K562 (cell line): ENCODE measurements at regions not wholly inside any gene's neighbourhood (a gene's known extent, or its start where the extent isn't known, plus 50 kb on each side); places are given as distances from the start of the nearest gene placed in this dataset.

Experiments used
- ATAC-seq: fragments of 200-7000 bp; cut with Tn5 transposase; 3 replicates; pipeline ENCODE4 v1.9.1; 2020; ENCODE audit warnings: moderate library complexity
- BruUV-seq: library from RNA; stranded (reverse); fragments of 400-500 nt; replicated peaks from 2 replicates; lab custom pipeline; 2021; lab: Mats Ljungman, UMichigan
- CTCF ChIA-PET: fragments of 300-600 bp; formaldehyde crosslinking; extraction: SDS; loops from one replicate; lab custom pipeline; 2021; ENCODE audit warnings: low intra/inter-chr PET ratio; lab: Yijun Ruan, JAX
- POLR2A ChIA-PET: fragments of 300-600, 350-650 bp; sonication (Branson Sonifier 250); formaldehyde crosslinking; extraction: SDS; loops from one replicate; lab custom pipeline; 2021; ENCODE audit warnings: antibody characterized with exemption, inconsistent platforms; lab: Yijun Ruan, JAX
- DNase-seq, 4 experiments: peaks; one replicate each; pipeline versions ENCODE4 v3.0.0 to v3.0.0-alpha.2; 2011 to 2018; ENCODE audit warnings: low spot score in 3 of 4, mixed read lengths in 3 of 4; ENCODE audit errors: extremely low read depth in 1 of 4
- FAIRE-seq: peaks from 2 replicates; lab custom pipeline; 2011; peaks lifted over from hg19 to GRCh38; lab: Jason Lieb, UNC
- H2AFZ ChIP-seq: 2 replicates; pipeline ENCODE4 v1.6.0; 2011; ENCODE audit warnings: low read depth, low read length, control low read depth, inconsistent platforms
- H3K27ac ChIP-seq: fragments of 200-600 bp; 3 replicates; pipeline ENCODE4 v1.8.0; 2011; ENCODE audit warnings: low read depth, mild to moderate bottlenecking, control low read depth, inconsistent platforms, low read length, moderate library complexity, mixed read lengths; ENCODE audit errors: extremely low read depth
- H3K27me3 ChIP-seq, 2 experiments: fragments of 300-600 bp in 1 of 2; 2 replicates in 1 of 2; 3 replicates in 1 of 2; pipeline versions ENCODE4 v1.6.0 to v1.8.0; 2011; ENCODE audit warnings: inconsistent platforms in 2 of 2, low read length in 2 of 2, mild to moderate bottlenecking in 1 of 2, mixed read lengths in 1 of 2, moderate library complexity in 1 of 2; ENCODE audit not compliant: control insufficient read depth in 2 of 2, insufficient read depth in 2 of 2
- H3K36me3 ChIP-seq: fragments of 300-600 bp; 3 replicates; pipeline ENCODE4 v1.8.0; 2011; ENCODE audit warnings: mild to moderate bottlenecking, low read length, inconsistent platforms; ENCODE audit not compliant: control insufficient read depth, insufficient read depth
- H3K4me1 ChIP-seq, 2 experiments: fragments of 200-600 bp in 1 of 2; replicated peaks in 1 of 2; 2 replicates in 1 of 2; 3 replicates in 1 of 2; pipeline versions ENCODE4 v1.5.1 to v1.8.0; 2011; ENCODE audit warnings: inconsistent platforms in 2 of 2, low read length in 2 of 2, mild to moderate bottlenecking in 1 of 2, mixed read lengths in 1 of 2, moderate library complexity in 1 of 2; ENCODE audit not compliant: control insufficient read depth in 2 of 2, insufficient read depth in 2 of 2
- H3K4me2 ChIP-seq: 2 replicates; pipeline ENCODE4 v1.6.1; 2011; ENCODE audit warnings: low read length, control low read depth, inconsistent platforms, mixed read lengths; ENCODE audit not compliant: insufficient read depth
- H3K4me3 ChIP-seq: fragments of 200-600 bp; sonication (generic), shearing (Covaris generic); 2 replicates; pipeline ENCODE4 v1.5.1; 2016; ENCODE audit warnings: control low read depth, inconsistent platforms
- H3K79me2 ChIP-seq: fragments of 200-600 bp; 3 replicates; pipeline ENCODE4 v1.8.0; 2011; ENCODE audit warnings: low read length, inconsistent platforms; ENCODE audit not compliant: control insufficient read depth, insufficient read depth
- H3K9ac ChIP-seq, 2 experiments: 2 replicates each; pipeline versions ENCODE4 v1.6.0 to v1.6.1; 2011; ENCODE audit warnings: low read depth in 2 of 2, low read length in 2 of 2, control low read depth in 1 of 2, inconsistent platforms in 1 of 2, mild to moderate bottlenecking in 1 of 2, mixed read lengths in 1 of 2; ENCODE audit not compliant: insufficient read depth in 1 of 2
- H3K9me1 ChIP-seq: one replicate; pipeline ENCODE4 v1.6.0; 2011; ENCODE audit warnings: inconsistent platforms, mild to moderate bottlenecking, low read length, moderate library complexity; ENCODE audit not compliant: control insufficient read depth, insufficient read depth
- H3K9me3 ChIP-seq: replicated peaks from 2 replicates; pipeline ENCODE4 v1.5.1; 2011; ENCODE audit warnings: low read depth, low read length, inconsistent platforms; ENCODE audit not compliant: control insufficient read depth, insufficient read depth
- H4K20me1 ChIP-seq: replicated peaks from 2 replicates; pipeline ENCODE4 v1.6.1; 2011; ENCODE audit warnings: low read length, inconsistent platforms, mixed read lengths; ENCODE audit not compliant: control insufficient read depth, insufficient read depth
- CBFA2T2 ChIP-seq: fragments of 450-650 bp; conservative IDR thresholded peaks from 2 replicates; pipeline ENCODE4 v1.6.1; 2017; ENCODE audit warnings: mild to moderate bottlenecking
- CCAR2 ChIP-seq: fragments of 200-400 bp; formaldehyde crosslinking; IDR thresholded peaks from 2 replicates; pipeline ENCODE4 v1.6.1; 2017; ENCODE audit warnings: mild to moderate bottlenecking, low read depth, low read length
- DNMT1 ChIP-seq: fragments of 450-650 bp; IDR thresholded peaks from 2 replicates; pipeline ENCODE4 v1.6.1; 2016; ENCODE audit warnings: antibody characterized with exemption, mild to moderate bottlenecking
- HDAC1 ChIP-seq, 2 experiments: fragments of 450-650 bp; IDR thresholded peaks; 2 replicates each; pipeline ENCODE4 v1.6.1; 2016 to 2017; ENCODE audit warnings: inconsistent platforms in 1 of 2, mild to moderate bottlenecking in 1 of 2, moderate library complexity in 1 of 2
- HMGXB4 ChIP-seq: sonication (generic); formaldehyde crosslinking; IDR thresholded peaks from 2 replicates; pipeline ENCODE4 v1.8.1; 2023; ENCODE audit warnings: mild to moderate bottlenecking, missing genetic modification reagents
- JUNB ChIP-seq: fragments of 450-650 bp; formaldehyde crosslinking; conservative IDR thresholded peaks from 2 replicates; pipeline ENCODE4 v1.4.0; 2020; ENCODE audit warnings: mild to moderate bottlenecking
- MCM3 ChIP-seq: fragments of 450-650 bp; IDR thresholded peaks from 2 replicates; pipeline ENCODE4 v1.6.1; 2016
- MTA1 ChIP-seq: fragments of 450-650 bp; IDR thresholded peaks from 2 replicates; pipeline ENCODE4 v1.6.1; 2017; ENCODE audit warnings: borderline replicate concordance
- MYNN ChIP-seq, 2 experiments: sonication (generic); formaldehyde crosslinking in 1 of 2; IDR thresholded peaks; 2 replicates each; pipeline versions ENCODE4 v1.5.0 to v1.6.1; 2016 to 2020; ENCODE audit warnings: antibody characterized with exemption in 1 of 2, missing genetic modification reagents in 1 of 2
- NCOA2 ChIP-seq, 2 experiments: fragments of 450-650 bp; IDR thresholded peaks; 2 replicates each; pipeline ENCODE4 v1.6.1; 2018; ENCODE audit warnings: mild to moderate bottlenecking in 2 of 2, moderate library complexity in 1 of 2; ENCODE audit not compliant: partially characterized antibody in 2 of 2
- NFXL1 ChIP-seq: fragments of 450-650 bp; formaldehyde crosslinking; IDR thresholded peaks from 2 replicates; pipeline ENCODE4 v1.4.0; 2021; ENCODE audit warnings: mild to moderate bottlenecking
- PTBP1 ChIP-seq: fragments of 200-400 bp; formaldehyde crosslinking; IDR thresholded peaks from 2 replicates; pipeline ENCODE4 v1.6.1; 2017; ENCODE audit warnings: low read depth, low read length
- SMARCA4 ChIP-seq: fragments of 450-650 bp; IDR thresholded peaks from 2 replicates; pipeline ENCODE4 v1.6.1; 2016
- SNAPC5 ChIP-seq: fragments of 250-450 bp; sonication (Bioruptor Pico); IDR thresholded peaks from 2 replicates; pipeline ENCODE4 v1.8.0; 2021; ENCODE audit warnings: moderate library complexity, mild to moderate bottlenecking, inconsistent platforms
- TCF7 ChIP-seq: sonication (generic); IDR thresholded peaks from 2 replicates; pipeline ENCODE4 v1.6.1; 2016; ENCODE audit warnings: antibody characterized with exemption, borderline replicate concordance
- ZNF140 ChIP-seq: fragments of 250-450 bp; sonication (Bioruptor Pico); IDR thresholded peaks from 2 replicates; pipeline ENCODE4 v1.8.0; 2021; ENCODE audit warnings: moderate library complexity, mild to moderate bottlenecking, inconsistent platforms
- ZNF24 ChIP-seq: fragments of 450-650 bp; IDR thresholded peaks from 2 replicates; pipeline ENCODE4 v1.6.1; 2016
- ZNF592 ChIP-seq: fragments of 450-650 bp; IDR thresholded peaks from 2 replicates; pipeline ENCODE4 v1.6.1; 2017; ENCODE audit warnings: antibody characterized with exemption, mild to moderate bottlenecking
- ZNF655 ChIP-seq: fragments of 250-450 bp; sonication (Bioruptor Pico); IDR thresholded peaks from 2 replicates; pipeline ENCODE4 v1.5.0; 2021
- ZNF780A ChIP-seq: fragments of 250-450 bp; sonication (Bioruptor Pico); IDR thresholded peaks from 2 replicates; pipeline ENCODE4 v1.5.0; 2021; ENCODE audit warnings: mild to moderate bottlenecking
- WGBS: fragments of 100-300 bp; shearing (Covaris generic); methylation state at CpG from one replicate; pipeline ENCODE4 v1.1.6; 2016; ENCODE audit warnings: low coverage, mixed read lengths; ENCODE audit not compliant: insufficient coverage; ENCODE audit errors: missing lambda C conversion rate; 5-methylcytosine and 5-hydroxymethylcytosine counted together
- in situ Hi-C: fragments of 300-500 bp; cut with MboI; formaldehyde crosslinking; loops from 4 replicates; pipeline ENCODE4 v1.15.0; 2018; ENCODE audit warnings: inconsistent platforms, mixed read lengths
- intact Hi-C: fragments of 100-400 bp; cut with micrococcal nuclease; formaldehyde crosslinking; loops from 2 replicates; pipeline ENCODE4 v1.14.2; 2022

GRCh38 chrX:11995146-11995545 lies 143.1 kb upstream of the FRMPD4 start:
- Histone ChIP-seq H2AFZ (no peak overlapping the region), H4K20me1 (no peaks in the 10 kb centered on the region), H3K9me1 (no peaks in the 10 kb centered on the region), H3K4me1 (no peaks in the 10 kb centered on the region), H3K27ac (no peak overlapping the region), H3K79me2 (no peaks in the 10 kb centered on the region), H3K4me3 (no peak overlapping the region), H3K36me3 (no peaks in the 10 kb centered on the region), H3K9me3 (no peaks in the 10 kb centered on the region), H3K4me2 (no peak overlapping the region), H3K27me3 (no peaks in the 10 kb centered on the region), H3K9ac (no peak overlapping the region)
- BruUV-seq: no TSS peak
- DNase-seq (no peak), FAIRE-seq (no peak), ATAC-seq (no peak)
- TF ChIP-seq JUNB (CRISPR knock-in tag) (no peak), CBFA2T2 (no peak), MTA1 (no peak), SNAPC5 (CRISPR knock-in tag) (no peak), DNMT1 (no peak), HDAC1 (IDR thresholded peaks at IDR 0.05) (no peak), MYNN (IDR thresholded peaks at IDR 0.05) (no peak), MYNN (CRISPR knock-in tag; IDR thresholded peaks at IDR 0.05) (no peak), TCF7 (no peak), CCAR2 (no peak), SMARCA4 (no peak), NFXL1 (CRISPR knock-in tag) (no peak), HMGXB4 (no peak), PTBP1 (no peak), ZNF780A (no peak), NCOA2 (IDR thresholded peaks at IDR 0.05; ENCODE audit: partially characterized antibody in 2 of 2) (no peak), ZNF140 (CRISPR knock-in tag) (no peak), MCM3 (no peak), ZNF655 (CRISPR knock-in tag) (no peak), ZNF24 (no peak), ZNF592 (no peak)
- ChIA-PET CTCF (no interaction called here), POLR2A (no interaction called here)
- intact Hi-C loops (no loop called here), in situ Hi-C loops (no loop called here)
- WGBS: 0% methylated on average over 1 of the region's 1 CpG
